ENCODE measurements at regions not wholly inside any gene's neighbourhood (a gene's known extent, or its start where the extent isn't known, plus 50 kb on each side); places are given as distances from the start of the nearest gene placed in this dataset.

- no peak for DNase-seq (ENCODE audit: low read depth)
Measured at GRCh38 chr5:4725594-4725993, 414.5 kb upstream of the ADAMTS16 start.

DNA sequence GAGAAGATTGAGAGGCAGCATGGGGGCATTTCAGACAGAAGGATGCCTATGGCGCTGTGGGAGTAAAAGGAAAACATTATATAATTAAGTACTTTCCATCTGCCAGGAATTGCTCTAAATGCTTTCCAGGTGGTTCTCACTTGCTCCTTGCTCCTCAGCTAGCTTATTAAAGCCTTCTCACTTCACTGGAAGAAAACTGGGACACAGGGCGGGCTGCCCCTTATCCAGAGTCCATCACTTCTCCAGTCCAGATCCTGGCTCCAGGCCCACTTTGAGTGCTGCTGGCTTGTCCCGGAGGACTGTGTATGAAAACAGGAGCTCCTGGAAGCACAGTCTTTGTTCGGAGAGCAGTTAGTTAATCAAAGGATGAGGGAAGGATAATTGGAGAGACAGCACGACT lies 409.9 kb upstream of the ADAMTS16 start:
- DNase-seq (ENCODE audit: low read depth) = no peak

GRCh38 chr5:4734348-4734747 lies 405.8 kb upstream of the ADAMTS16 start:
- no peak for DNase-seq (ENCODE audit: low read depth)

- DNase-seq (ENCODE audit: low read depth) = no peak
Measured at GRCh38 chr5:4735261-4735660, 404.9 kb upstream of the ADAMTS16 start.

- DNase-seq (ENCODE audit: low read depth) = no peak
Measured at GRCh38 chr5:4737868-4738267, 402.3 kb upstream of the ADAMTS16 start.

- DNase-seq (ENCODE audit: low read depth) = no peak
Measured at GRCh38 chr5:4738298-4738697, 401.8 kb upstream of the ADAMTS16 start.

- no peak for DNase-seq (ENCODE audit: low read depth)
Measured at GRCh38 chr5:4740156-4740555, 400.0 kb upstream of the ADAMTS16 start.

GRCh38 chr5:4758550-4758949 lies 381.6 kb upstream of the ADAMTS16 start:
- DNase-seq (ENCODE audit: low read depth) = no peak

- DNase-seq (ENCODE audit: low read depth) = no peak
Measured at GRCh38 chr5:4758996-4759395, 381.1 kb upstream of the ADAMTS16 start.

GRCh38 chr5:4762316-4762715 lies 377.8 kb upstream of the ADAMTS16 start:
- no peak for DNase-seq (ENCODE audit: low read depth)

GRCh38 chr5:4765411-4765810 lies 374.7 kb upstream of the ADAMTS16 start:
- no peak for DNase-seq (ENCODE audit: low read depth)

GRCh38 chr5:4766101-4766500 lies 374.0 kb upstream of the ADAMTS16 start:
- DNase-seq (ENCODE audit: low read depth) = no peak

DNA sequence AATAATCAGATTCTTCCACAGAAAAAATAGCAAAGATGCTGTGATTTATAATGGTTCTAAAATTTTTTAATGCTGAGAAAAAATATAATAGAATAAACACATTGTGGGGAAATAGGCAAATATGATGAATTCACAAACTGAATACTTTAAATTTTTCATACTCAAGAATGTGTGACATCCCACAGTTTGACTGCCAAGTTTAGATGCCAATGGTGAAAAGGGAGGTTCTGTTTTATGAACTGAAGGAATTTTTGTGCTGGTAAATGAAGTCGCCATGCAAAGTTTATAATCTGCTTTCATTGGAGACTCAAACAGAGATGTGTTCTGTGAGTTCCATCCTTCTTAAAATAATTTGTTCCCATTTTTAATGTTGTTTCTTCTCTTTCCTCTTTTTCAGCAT lies 367.5 kb upstream of the ADAMTS16 start:
- DNase-seq (ENCODE audit: low read depth) = no peak

GRCh38 chr5:4773827-4774317 lies 366.3 kb upstream of the ADAMTS16 start:
- no peak for DNase-seq (ENCODE audit: low read depth)

GRCh38 chr5:4777435-4777834 lies 362.7 kb upstream of the ADAMTS16 start:
- DNase-seq (ENCODE audit: low read depth) = no peak

- no peak for DNase-seq (ENCODE audit: low read depth)
Measured at GRCh38 chr5:4780633-4781032, 359.5 kb upstream of the ADAMTS16 start.

DNA sequence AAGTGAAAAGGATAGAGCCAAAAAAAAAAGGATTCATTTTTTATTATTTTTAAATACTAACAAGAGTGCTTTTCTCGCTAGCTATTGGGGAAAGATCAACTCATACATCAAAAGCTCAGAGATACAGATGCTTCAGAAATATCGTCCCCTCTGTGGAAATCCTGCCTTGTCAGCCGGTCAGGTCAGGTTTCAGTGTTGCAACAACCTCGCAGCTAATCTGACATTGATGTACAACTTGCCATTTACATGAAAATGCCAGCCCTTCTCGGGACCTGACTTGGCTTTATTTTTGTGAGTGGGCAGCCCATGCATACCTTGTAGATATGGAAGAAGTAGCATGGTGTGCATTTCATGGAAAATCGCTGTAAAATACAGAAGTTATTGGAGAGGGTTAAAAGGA lies 358.8 kb upstream of the ADAMTS16 start:
- DNase-seq (ENCODE audit: low read depth) = no peak

DNA sequence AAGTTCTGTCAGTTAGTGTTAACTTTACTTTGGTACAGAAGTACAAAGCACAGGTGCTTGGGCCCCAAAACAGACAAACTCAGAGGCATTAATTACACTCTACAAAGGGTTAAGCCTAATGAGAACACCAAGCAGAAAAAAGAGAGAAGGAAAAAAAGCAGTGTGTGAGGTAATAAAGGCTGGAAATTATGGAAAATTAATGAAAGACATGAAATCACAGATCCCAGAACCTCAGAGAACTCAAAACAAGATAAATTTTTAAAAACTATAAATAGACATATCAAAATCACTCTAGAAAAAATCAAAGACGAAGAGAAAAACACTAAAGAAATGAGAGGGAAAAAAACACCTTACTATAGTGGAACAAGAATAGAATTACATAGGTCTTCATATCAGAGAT lies 354.2 kb upstream of the ADAMTS16 start:
- DNase-seq (ENCODE audit: low read depth) = no peak

DNA sequence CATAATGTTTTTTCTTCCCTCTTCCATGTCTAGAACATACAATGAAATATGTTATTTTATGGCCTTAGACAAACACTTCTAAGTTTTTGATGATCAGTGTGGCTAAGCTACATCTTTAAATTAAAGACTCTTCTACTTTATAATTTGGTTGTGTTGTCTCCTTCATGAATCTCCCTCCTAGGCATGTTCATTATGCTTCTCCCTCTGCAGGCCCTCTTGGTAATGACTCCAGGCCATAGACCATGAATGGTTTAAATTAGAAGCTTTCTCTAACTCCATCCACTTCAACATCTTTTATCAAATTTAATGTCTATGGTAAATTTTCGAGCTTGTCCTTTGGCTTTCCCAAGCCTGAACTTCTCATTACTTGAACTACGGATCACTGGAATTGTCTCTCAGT lies 342.7 kb upstream of the ADAMTS16 start:
- no peak for DNase-seq (ENCODE audit: low read depth)

GRCh38 chr5:4802044-4802443 lies 338.1 kb upstream of the ADAMTS16 start:
- DNase-seq (ENCODE audit: low read depth) = no peak

DNA sequence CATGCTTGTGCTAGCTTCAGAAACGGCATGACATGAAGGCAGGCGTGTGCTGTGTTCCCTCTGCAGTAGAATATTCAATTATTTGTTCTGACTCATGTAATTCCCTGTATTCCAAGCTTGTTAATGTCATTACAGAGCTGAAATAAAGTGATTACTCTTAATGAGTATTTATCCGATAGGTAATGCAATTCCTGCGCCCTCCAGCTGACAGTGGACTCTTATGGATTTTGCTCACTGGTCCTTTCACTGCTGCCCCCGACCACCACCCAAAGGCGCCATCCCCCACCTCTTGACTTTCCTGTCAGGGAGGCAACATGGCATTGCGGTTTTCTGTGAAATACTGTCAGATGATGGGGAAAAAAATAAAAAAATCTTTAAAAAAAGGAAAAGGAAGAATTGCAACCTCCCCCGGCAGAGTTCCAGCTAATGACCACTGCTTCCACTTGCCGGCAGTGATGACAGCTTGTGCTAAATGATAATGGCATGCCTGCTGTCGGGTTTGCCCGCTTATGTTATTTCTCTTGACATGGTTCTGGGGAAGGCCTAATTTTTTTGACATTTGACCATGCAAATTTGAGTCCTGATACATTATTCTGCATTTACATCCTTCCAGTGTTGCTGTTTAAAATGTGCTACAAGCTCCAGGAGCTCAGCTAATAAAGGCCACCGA lies 335.3 kb upstream of the ADAMTS16 start:
- no peak for DNase-seq (ENCODE audit: low read depth)

GRCh38 chr5:4815002-4815401 lies 325.1 kb upstream of the ADAMTS16 start:
- DNase-seq (ENCODE audit: low read depth) = no peak

- DNase-seq (ENCODE audit: low read depth) = no peak
Measured at GRCh38 chr5:4817767-4818166, 322.4 kb upstream of the ADAMTS16 start.

- DNase-seq (ENCODE audit: low read depth) = no peak
Measured at GRCh38 chr5:4831325-4831724, 308.8 kb upstream of the ADAMTS16 start.

All from HS-5 (cell line).